Mesothelial cell of epicardium (in vitro differentiated cells): ENCODE measurements at regions not wholly inside any gene's neighbourhood (a gene's known extent, or its start where the extent isn't known, plus 50 kb on each side); places are given as distances from the start of the nearest gene placed in this dataset.
A peak's percentile ranks its signal among the peaks of the same experiment; 100 is the strongest.

Source experiments
- DNase-seq, 2 experiments: peaks; one replicate each; pipeline ENCODE4 v3.0.0; 2021; ENCODE audit warnings: low spot score in 2 of 2; ENCODE audit not compliant: unreplicated experiment in 2 of 2
- H3K27ac Mint-ChIP-seq: 2 replicates; pipeline ENCODE4 v1.8.0; 2021; ENCODE audit warnings: mixed read lengths
- H3K27me3 Mint-ChIP-seq: 2 replicates; pipeline ENCODE4 v1.8.0; 2021; ENCODE audit warnings: low read depth, mixed read lengths
- H3K36me3 Mint-ChIP-seq: 2 replicates; pipeline ENCODE4 v1.8.0; 2021; ENCODE audit warnings: mixed read lengths
- H3K4me1 Mint-ChIP-seq: 2 replicates; pipeline ENCODE4 v1.8.0; 2021; ENCODE audit warnings: mixed read lengths
- H3K4me3 Mint-ChIP-seq: 2 replicates; pipeline ENCODE4 v1.8.0; 2021; ENCODE audit warnings: mild to moderate bottlenecking, moderate library complexity, mixed read lengths
- H3K9me3 Mint-ChIP-seq: 2 replicates; pipeline ENCODE4 v1.8.0; 2021; ENCODE audit warnings: mixed read lengths
- CTCF ChIP-seq: fragments of 200-600 bp; sonication (generic); IDR thresholded peaks from one replicate; pipeline ENCODE4 v1.5.0; 2021; ENCODE audit warnings: antibody characterized with exemption; ENCODE audit not compliant: unreplicated experiment

- peaks cover 97% of the 10 kb centered on the region for H3K27me3 Mint-ChIP-seq
- TF ChIP-seq CTCF, result no peak
- H3K36me3 Mint-ChIP-seq, result no peaks in the 10 kb centered on the region
- peak overlapping the region; percentile 69 for H3K4me3 Mint-ChIP-seq
- H3K4me1 Mint-ChIP-seq, result peaks cover 5% of the 10 kb centered on the region
- no peak overlapping the region for H3K27ac Mint-ChIP-seq
- DNase-seq, result no peak
- peaks cover 5% of the 10 kb centered on the region for H3K9me3 Mint-ChIP-seq
These were observed 281.7 kb downstream of the RRAGC start for GRCh38 chr1:38577937-38578270.

- peak in 1 of 2 experiments; percentile 10 for DNase-seq
- peaks cover 5% of the 10 kb centered on the region for H3K4me1 Mint-ChIP-seq
- H3K27ac Mint-ChIP-seq, result no peak overlapping the region
- H3K36me3 Mint-ChIP-seq, result no peaks in the 10 kb centered on the region
- no peaks in the 10 kb centered on the region for H3K9me3 Mint-ChIP-seq
- TF ChIP-seq CTCF, result no peak
- H3K4me3 Mint-ChIP-seq, result no peak overlapping the region
- H3K27me3 Mint-ChIP-seq, result peaks cover 96% of the 10 kb centered on the region
These were observed 282.2 kb downstream of the RRAGC start for GRCh38 chr1:38577385-38577784.

DNA sequence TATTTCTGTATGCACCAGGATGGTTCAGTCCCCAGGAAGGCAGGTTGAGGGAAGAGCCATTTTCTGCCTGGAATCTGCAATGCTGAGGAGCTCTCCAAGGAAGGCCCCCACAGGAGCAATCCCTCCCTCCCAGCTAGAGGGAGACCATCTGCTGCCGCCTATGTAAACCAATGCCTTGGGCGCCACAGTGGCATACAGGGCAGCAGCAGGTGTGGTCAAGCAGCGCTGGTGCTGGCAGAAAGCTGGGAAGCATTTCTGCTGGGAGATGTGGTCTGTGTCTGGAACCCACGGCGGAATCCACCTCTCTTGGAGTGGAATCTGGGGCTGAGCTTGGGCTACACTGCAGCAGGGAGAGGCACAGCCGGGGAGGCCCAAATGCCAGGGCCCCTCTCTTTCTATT lies 283.3 kb downstream of the RRAGC start:
- Mint-ChIP-seq H3K36me3 (no peaks in the 10 kb centered on the region), H3K4me3 (no peak overlapping the region), H3K9me3 (no peaks in the 10 kb centered on the region), H3K27me3 (peaks cover 98% of the 10 kb centered on the region), H3K27ac (no peak overlapping the region), H3K4me1 (peaks cover 14% of the 10 kb centered on the region)
- peak in 1 of 2 experiments; percentile 27 for DNase-seq
- no peak for TF ChIP-seq CTCF

DNA sequence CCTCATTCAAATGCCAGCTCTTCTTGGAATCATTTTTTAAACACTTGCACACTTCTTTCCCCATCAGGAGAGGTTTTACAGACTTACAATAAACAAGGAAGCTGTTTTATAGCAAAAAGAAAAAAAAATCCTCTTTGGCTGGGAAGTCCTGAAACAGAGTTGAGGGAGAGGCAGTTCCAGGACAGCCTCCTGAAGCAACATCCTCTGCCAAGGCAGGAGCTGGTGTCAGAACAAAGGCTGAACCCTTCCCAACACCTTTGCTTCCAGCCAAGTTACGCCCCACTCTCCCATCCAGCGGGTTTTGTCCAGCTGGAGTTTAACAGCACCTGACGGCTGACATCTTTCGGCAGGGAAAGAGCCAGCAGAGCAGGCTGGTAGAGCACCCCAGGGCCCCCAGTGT lies 287.8 kb downstream of the RRAGC start:
- Mint-ChIP-seq H3K27ac (no peak overlapping the region), H3K4me1 (peaks cover 25% of the 10 kb centered on the region), H3K27me3 (peaks cover 93% of the 10 kb centered on the region), H3K9me3 (no peaks in the 10 kb centered on the region), H3K4me3 (no peak overlapping the region), H3K36me3 (no peaks in the 10 kb centered on the region)
- no peak for DNase-seq
- no peak for TF ChIP-seq CTCF

DNA sequence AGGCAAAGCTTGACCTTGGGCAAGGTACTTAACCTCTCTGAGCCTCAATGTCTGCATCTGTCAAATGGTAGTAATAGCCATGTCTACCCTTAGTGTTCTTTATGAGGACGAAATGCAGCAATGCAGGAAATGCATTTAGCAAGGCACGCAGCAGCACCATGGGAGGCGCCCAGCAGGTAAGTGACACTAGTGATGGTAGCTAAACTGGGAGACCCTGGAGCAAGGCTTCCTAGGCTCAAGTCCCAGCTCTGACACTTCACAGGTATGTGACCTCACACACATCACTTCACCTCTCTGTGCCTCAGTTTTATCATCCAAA lies 289.0 kb downstream of the RRAGC start:
- H3K4me1 Mint-ChIP-seq, result peaks cover 25% of the 10 kb centered on the region
- DNase-seq, result no peak
- no peaks in the 10 kb centered on the region for H3K9me3 Mint-ChIP-seq
- H3K36me3 Mint-ChIP-seq, result no peaks in the 10 kb centered on the region
- no peak overlapping the region for H3K4me3 Mint-ChIP-seq
- no peak for TF ChIP-seq CTCF
- H3K27me3 Mint-ChIP-seq, result peaks cover 92% of the 10 kb centered on the region
- H3K27ac Mint-ChIP-seq, result no peak overlapping the region

DNA sequence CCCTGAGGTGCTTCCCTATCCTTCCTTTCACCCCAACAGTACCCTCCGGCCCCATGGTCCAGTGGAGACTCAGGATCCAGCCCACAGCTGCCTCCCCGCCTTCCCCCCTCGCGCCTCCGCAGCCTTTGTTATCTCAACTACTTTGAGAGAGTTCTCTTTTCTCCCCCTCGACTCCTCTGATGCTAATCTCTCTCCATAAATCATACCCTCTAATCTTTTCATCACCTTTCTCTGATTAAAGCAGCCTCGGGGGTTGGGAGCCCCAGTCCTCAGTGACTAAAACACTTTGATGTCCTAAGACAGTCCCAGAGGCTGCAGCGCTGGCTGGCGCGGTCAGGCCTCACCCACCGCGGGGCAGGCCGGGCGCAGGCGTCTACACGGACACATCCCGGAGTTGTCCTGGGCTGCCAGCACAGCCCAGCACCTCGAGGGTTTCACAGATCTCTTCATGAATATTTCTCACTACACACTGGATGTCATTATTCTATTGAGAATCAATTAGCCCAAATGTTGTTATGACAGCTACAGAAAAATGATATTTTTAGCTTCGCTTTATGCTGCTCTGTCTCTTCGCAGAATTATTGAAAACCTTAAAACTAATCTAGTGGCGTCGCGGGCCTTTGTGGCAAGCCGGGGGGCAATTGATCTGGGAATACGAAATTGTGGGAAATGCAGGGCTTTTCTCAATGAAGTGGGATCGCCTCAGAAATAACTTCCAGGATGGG lies 289.5 kb downstream of the RRAGC start:
- peak overlapping the region; percentile 13 for H3K4me3 Mint-ChIP-seq

More for the DNA sequence above, 289.5 kb downstream of the RRAGC start:
- TF ChIP-seq CTCF, result no peak
- no peaks in the 10 kb centered on the region for H3K36me3 Mint-ChIP-seq
- no peaks in the 10 kb centered on the region for H3K9me3 Mint-ChIP-seq
- H3K4me1 Mint-ChIP-seq, result peaks cover 27% of the 10 kb centered on the region
- H3K27me3 Mint-ChIP-seq, result peaks cover 92% of the 10 kb centered on the region
- no peak overlapping the region for H3K27ac Mint-ChIP-seq
- DNase-seq, result no peak
